Caco-2 (cell line): ENCODE measurements at regions not wholly inside any gene's neighbourhood (a gene's known extent, or its start where the extent isn't known, plus 50 kb on each side); places are given as distances from the start of the nearest gene placed in this dataset.
A peak's percentile ranks its signal among the peaks of the same experiment; 100 is the strongest.

Source experiments
- BruUV-seq: library from RNA; stranded (reverse); fragments of 400-500 nt; replicated peaks from 2 replicates; lab custom pipeline; 2021; lab: Mats Ljungman, UMichigan
- CTCF ChIA-PET: fragments of 300-600 bp; sonication (Branson Sonifier 250); formaldehyde crosslinking; loops from one replicate; lab custom pipeline; 2022; ENCODE audit warnings: antibody characterized with exemption; lab: Charles Lee
- POLR2A ChIA-PET: fragments of 300-600 bp; sonication (Branson Sonifier 250); formaldehyde crosslinking; loops from one replicate; lab custom pipeline; 2022; ENCODE audit warnings: antibody characterized with exemption; lab: Charles Lee
- DNase-seq, 2 experiments: peaks; one replicate each; pipeline versions ENCODE4 v3.0.0 to v3.0.0-alpha.2; 2020 to 2022
- H3K27me3 ChIP-seq: replicated peaks from 2 replicates; pipeline ENCODE4 v1.6.0; 2011; ENCODE audit warnings: low read length; ENCODE audit not compliant: control insufficient read depth, insufficient read depth
- H3K36me3 ChIP-seq: 2 replicates; pipeline ENCODE4 v1.5.1; 2011; ENCODE audit warnings: low read length; ENCODE audit not compliant: control insufficient read depth, insufficient read depth
- H3K4me1 ChIP-seq: fragments of 250-450 bp; sonication (Bioruptor Pico); 2 replicates; pipeline ENCODE4 v1.5.1; 2020; ENCODE audit warnings: mild to moderate bottlenecking
- H3K4me3 ChIP-seq: 2 replicates; pipeline ENCODE4 v1.5.1; 2011; ENCODE audit warnings: low read depth, mild to moderate bottlenecking, control low read depth, low read length
- H3K9me3 ChIP-seq: fragments of 250-450 bp; sonication (Bioruptor Pico); 2 replicates; pipeline ENCODE4 v1.5.1; 2020; ENCODE audit warnings: mild to moderate bottlenecking, moderate library complexity
- H3K27ac Mint-ChIP-seq: one replicate; pipeline ENCODE4 v1.8.0; 2022; ENCODE audit warnings: mixed read lengths; ENCODE audit not compliant: unreplicated experiment
- H3K27me3 Mint-ChIP-seq: one replicate; pipeline ENCODE4 v1.8.0; 2022; ENCODE audit warnings: mixed read lengths; ENCODE audit not compliant: insufficient read depth, unreplicated experiment
- H3K36me3 Mint-ChIP-seq: one replicate; pipeline ENCODE4 v1.8.0; 2022; ENCODE audit warnings: mild to moderate bottlenecking, mixed read lengths; ENCODE audit not compliant: insufficient read depth, unreplicated experiment
- H3K4me1 Mint-ChIP-seq: one replicate; pipeline ENCODE4 v1.8.0; 2022; ENCODE audit warnings: low read depth, mixed read lengths; ENCODE audit not compliant: unreplicated experiment
- H3K4me3 Mint-ChIP-seq: one replicate; pipeline ENCODE4 v1.8.0; 2022; ENCODE audit warnings: mild to moderate bottlenecking, moderate library complexity, mixed read lengths; ENCODE audit not compliant: unreplicated experiment
- H3K9me3 Mint-ChIP-seq: one replicate; pipeline ENCODE4 v1.8.0; 2022; ENCODE audit warnings: mixed read lengths; ENCODE audit not compliant: unreplicated experiment
- intact Hi-C: fragments of 100-400 bp; cut with micrococcal nuclease; formaldehyde crosslinking; loops from one replicate; pipeline ENCODE4 v1.10.0; 2022; ENCODE audit not compliant: unreplicated experiment
- TF ChIP-seq, protein P1 (sequence below), 2 experiments: fragments of 200-600 bp in 1 of 2; IDR thresholded peaks; 1 replicate in 1 of 2; 2 replicates in 1 of 2; pipeline versions ENCODE4 v1.5.1 to v1.8.0; 2011 to 2022; ENCODE audit warnings: antibody characterized with exemption in 1 of 2, control low read depth in 1 of 2, inconsistent platforms in 1 of 2, low read depth in 1 of 2, low read length in 1 of 2, mild to moderate bottlenecking in 1 of 2, moderate library complexity in 1 of 2; ENCODE audit not compliant: insufficient read depth in 1 of 2, severe bottlenecking in 1 of 2, unreplicated experiment in 1 of 2

DNA sequence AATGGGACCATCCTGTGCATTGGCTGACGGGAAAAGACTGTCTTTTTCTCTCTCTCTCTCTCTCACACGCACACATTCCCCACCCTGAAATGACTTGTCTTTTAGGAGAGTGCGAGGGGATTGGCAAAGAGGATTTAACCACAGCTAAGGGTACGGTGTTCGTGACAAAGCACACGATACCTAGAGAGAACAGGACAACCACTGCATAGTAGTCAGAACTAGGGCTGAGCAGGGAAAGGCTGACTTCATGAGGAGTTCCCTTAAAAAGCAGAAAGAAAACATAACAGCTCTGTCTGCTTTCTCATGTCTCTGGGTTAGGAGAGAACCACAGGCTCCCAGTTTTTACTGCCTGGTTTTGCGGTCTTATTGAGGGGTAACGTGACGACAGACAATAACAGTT lies 742.8 kb upstream of the SOX9 start:
- H3K9me3 ChIP-seq: no peaks in the 10 kb centered on the region

GRCh38 chr17:71378741-71379140 lies 742.1 kb upstream of the SOX9 start:
- H3K27ac Mint-ChIP-seq: peak overlapping the region; percentile 43
- Histone ChIP-seq H3K27me3 (no peaks in the 10 kb centered on the region), H3K36me3 (no peaks in the 10 kb centered on the region), H3K4me1 (peaks cover 48% of the 10 kb centered on the region), H3K9me3 (no peaks in the 10 kb centered on the region), H3K4me3 (no peak overlapping the region)
- ChIA-PET POLR2A (no interaction called here), CTCF (no interaction called here)
- peaks cover 9% of the 10 kb centered on the region for H3K9me3 Mint-ChIP-seq
- TF ChIP-seq, protein P1, sequence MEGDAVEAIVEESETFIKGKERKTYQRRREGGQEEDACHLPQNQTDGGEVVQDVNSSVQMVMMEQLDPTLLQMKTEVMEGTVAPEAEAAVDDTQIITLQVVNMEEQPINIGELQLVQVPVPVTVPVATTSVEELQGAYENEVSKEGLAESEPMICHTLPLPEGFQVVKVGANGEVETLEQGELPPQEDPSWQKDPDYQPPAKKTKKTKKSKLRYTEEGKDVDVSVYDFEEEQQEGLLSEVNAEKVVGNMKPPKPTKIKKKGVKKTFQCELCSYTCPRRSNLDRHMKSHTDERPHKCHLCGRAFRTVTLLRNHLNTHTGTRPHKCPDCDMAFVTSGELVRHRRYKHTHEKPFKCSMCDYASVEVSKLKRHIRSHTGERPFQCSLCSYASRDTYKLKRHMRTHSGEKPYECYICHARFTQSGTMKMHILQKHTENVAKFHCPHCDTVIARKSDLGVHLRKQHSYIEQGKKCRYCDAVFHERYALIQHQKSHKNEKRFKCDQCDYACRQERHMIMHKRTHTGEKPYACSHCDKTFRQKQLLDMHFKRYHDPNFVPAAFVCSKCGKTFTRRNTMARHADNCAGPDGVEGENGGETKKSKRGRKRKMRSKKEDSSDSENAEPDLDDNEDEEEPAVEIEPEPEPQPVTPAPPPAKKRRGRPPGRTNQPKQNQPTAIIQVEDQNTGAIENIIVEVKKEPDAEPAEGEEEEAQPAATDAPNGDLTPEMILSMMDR (IDR thresholded peaks at IDR 0.05; ENCODE audit: insufficient read depth in 1 of 2, low read depth in 1 of 2, low read length in 1 of 2, severe bottlenecking in 1 of 2, unreplicated experiment in 1 of 2): no peak
- intact Hi-C loops: loop anchor here (1.0 kb wide), 1 partner anchor 49 kb away; no protein-coding TSS in a partner anchor
- peak overlapping the region; percentile 41 for H3K4me3 Mint-ChIP-seq
- no TSS peak for BruUV-seq
- H3K4me1 Mint-ChIP-seq: peaks cover 34% of the 10 kb centered on the region
- peak; percentile 74 to 87 for DNase-seq
- H3K36me3 Mint-ChIP-seq: peaks cover 4% of the 10 kb centered on the region
- no peaks in the 10 kb centered on the region for H3K27me3 Mint-ChIP-seq

More for the DNA sequence above, 742.8 kb upstream of the SOX9 start:
- Mint-ChIP-seq H3K36me3 (peaks cover 4% of the 10 kb centered on the region), H3K4me1 (peaks cover 34% of the 10 kb centered on the region), H3K4me3 (no peak overlapping the region), H3K27me3 (no peaks in the 10 kb centered on the region), H3K9me3 (peaks cover 9% of the 10 kb centered on the region), H3K27ac (peak overlapping the region; percentile 49)
- Histone ChIP-seq H3K4me3 (no peak overlapping the region), H3K4me1 (peaks cover 48% of the 10 kb centered on the region), H3K36me3 (no peaks in the 10 kb centered on the region), H3K27me3 (no peaks in the 10 kb centered on the region)
- ChIA-PET CTCF (no interaction called here), POLR2A (no interaction called here)
- intact Hi-C loops: loop anchor here (1.0 kb wide), 1 partner anchor 49 kb away; no protein-coding TSS in a partner anchor
- TF ChIP-seq, protein P1 (IDR thresholded peaks at IDR 0.05; ENCODE audit: insufficient read depth in 1 of 2, low read depth in 1 of 2, low read length in 1 of 2, severe bottlenecking in 1 of 2, unreplicated experiment in 1 of 2): no peak
- BruUV-seq: no TSS peak
- no peak for DNase-seq

- H3K36me3 ChIP-seq: no peaks in the 10 kb centered on the region
- no peak overlapping the region for H3K4me3 Mint-ChIP-seq
- H3K4me3 ChIP-seq: no peak overlapping the region
- peaks cover 4% of the 10 kb centered on the region for H3K36me3 Mint-ChIP-seq
- peaks cover 9% of the 10 kb centered on the region for H3K9me3 Mint-ChIP-seq
- ChIA-PET POLR2A (no interaction called here), CTCF (no interaction called here)
- no peak for DNase-seq
- H3K4me1 Mint-ChIP-seq: peaks cover 34% of the 10 kb centered on the region
- TF ChIP-seq, protein P1 (IDR thresholded peaks at IDR 0.05; ENCODE audit: insufficient read depth in 1 of 2, low read depth in 1 of 2, low read length in 1 of 2, severe bottlenecking in 1 of 2, unreplicated experiment in 1 of 2): no peak
- H3K27ac Mint-ChIP-seq: no peak overlapping the region
- peaks cover 48% of the 10 kb centered on the region for H3K4me1 ChIP-seq
- intact Hi-C loops: no loop called here
- no peaks in the 10 kb centered on the region for H3K27me3 Mint-ChIP-seq
- H3K9me3 ChIP-seq: no peaks in the 10 kb centered on the region
- no peaks in the 10 kb centered on the region for H3K27me3 ChIP-seq
- no TSS peak for BruUV-seq
These were observed 741.3 kb upstream of the SOX9 start for GRCh38 chr17:71379512-71379911.
